HG02852 (cell line): ENCODE measurements at regions not wholly inside any gene's neighbourhood (a gene's known extent, or its start where the extent isn't known, plus 50 kb on each side); places are given as distances from the start of the nearest gene placed in this dataset.

ENCODE experiments used
- ATAC-seq: cut with Tn5 transposase; IDR thresholded peaks from one replicate; pipeline ENCODE4 v1.9.1; 2021; ENCODE audit warnings: mild to moderate bottlenecking, moderate library complexity; ENCODE audit not compliant: unreplicated experiment

DNA sequence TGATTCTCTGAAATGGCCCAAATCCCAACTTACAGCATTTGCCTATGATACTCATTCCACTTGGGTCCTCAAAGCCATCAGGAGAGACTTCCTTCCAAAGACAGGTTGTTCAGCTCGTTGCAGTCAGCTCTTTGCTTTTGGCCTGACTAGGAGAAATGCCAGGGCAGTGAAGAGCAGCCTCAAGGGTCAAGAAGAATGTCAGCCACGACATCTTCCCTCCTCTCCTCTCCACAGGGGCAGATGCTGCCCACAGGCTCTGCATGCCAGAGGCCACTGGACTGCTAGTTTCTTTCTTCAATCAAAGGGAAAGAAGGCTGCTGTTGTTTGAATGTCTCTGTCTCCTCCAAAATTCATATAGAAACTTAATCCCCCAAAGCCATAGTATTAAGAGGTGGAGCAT is 201.7 kb upstream of the PFN2 start:
- ATAC-seq = no peak

GRCh38 chr3:150170852-150171520 is 200.3 kb upstream of the PFN2 start:
- no peak for ATAC-seq

GRCh38 chr3:150169330-150169940 is 198.7 kb upstream of the PFN2 start:
- no peak for ATAC-seq

DNA sequence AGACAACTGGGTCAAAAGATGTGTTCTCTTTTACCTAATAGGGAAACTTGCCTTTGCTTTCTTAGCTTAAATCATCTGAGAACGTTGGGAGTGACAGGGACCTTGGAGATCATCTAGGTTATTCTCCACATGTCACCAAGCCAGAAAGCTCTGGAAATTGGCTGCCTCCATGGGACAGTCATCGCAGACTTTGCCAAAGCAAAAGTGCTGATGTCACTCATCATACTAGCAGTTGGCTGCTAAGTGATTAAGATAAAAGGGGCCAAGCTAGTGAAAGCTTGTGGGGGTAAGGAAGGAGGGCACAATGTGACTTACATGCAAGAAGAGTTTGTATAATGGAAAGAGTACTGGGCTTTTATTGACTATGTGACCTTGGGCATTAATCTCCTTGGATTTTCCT is 198.0 kb upstream of the PFN2 start:
- ATAC-seq = no peak

GRCh38 chr3:150165396-150166094 is 194.8 kb upstream of the PFN2 start:
- ATAC-seq = no peak

GRCh38 chr3:150161011-150161410 is 190.3 kb upstream of the PFN2 start:
- no peak for ATAC-seq

- no peak for ATAC-seq
Measured at GRCh38 chr3:150158943-150159625, 188.4 kb upstream of the PFN2 start.

- no peak for ATAC-seq
Measured at GRCh38 chr3:150152567-150152966, 181.9 kb upstream of the PFN2 start.

DNA sequence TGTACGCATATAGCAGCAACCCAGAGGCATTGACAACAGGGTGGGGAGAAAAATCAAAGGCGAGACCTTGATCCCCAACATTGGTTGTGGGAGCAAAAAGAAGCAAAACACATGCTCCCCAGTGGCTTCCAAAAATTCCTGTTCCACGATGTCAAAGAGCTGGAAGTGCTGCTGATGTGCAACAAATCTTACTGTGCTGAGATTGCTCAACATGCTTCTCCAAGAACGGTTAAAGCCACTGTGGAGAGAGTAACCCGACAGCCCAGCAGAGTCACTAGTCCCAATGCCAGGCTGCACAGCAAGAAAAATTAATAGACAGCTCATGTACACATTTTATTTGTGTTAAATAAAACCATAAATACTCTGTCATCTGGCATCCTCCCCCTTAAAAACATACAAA is 179.9 kb upstream of the PFN2 start:
- ATAC-seq = no peak

DNA sequence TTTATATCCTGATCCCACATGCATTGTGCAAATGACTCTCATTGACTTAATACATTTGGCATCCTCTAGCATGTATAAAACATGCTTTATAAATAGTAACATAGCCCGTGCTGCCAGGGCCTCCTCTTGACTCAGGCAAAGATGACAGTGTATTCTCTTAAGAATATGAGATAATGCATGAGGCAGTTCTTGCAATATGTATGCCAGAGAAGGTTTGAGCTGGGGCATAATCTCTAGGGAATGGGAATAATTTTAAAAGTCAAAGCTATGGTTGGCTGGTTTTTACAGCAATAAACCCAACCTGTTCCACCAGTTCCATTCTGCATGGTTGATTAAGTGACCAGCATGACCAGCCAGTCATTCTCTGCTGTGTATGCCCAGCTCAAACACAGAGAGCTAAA is 179.0 kb upstream of the PFN2 start:
- ATAC-seq = no peak

DNA sequence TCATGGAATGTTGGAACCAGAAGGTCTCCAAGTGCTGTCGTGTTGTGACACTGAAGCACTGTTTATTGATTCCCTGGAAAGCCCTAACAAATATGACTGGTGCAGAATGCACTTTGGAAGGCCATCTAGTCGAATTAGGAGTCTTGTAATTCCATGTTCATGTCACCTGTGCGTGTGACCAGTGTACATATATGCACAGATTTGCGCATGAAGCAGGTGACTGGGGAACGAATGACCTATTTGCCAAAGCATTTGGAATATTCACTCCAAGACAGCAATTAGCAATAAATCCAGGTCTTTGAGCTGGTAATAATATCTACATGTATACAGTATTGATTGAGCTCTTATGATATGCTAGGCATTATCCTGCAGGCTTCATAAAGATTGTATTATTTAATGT is 177.5 kb upstream of the PFN2 start:
- ATAC-seq = no peak

- no peak for ATAC-seq
Measured at GRCh38 chr3:150147776-150148175, 177.1 kb upstream of the PFN2 start.

DNA sequence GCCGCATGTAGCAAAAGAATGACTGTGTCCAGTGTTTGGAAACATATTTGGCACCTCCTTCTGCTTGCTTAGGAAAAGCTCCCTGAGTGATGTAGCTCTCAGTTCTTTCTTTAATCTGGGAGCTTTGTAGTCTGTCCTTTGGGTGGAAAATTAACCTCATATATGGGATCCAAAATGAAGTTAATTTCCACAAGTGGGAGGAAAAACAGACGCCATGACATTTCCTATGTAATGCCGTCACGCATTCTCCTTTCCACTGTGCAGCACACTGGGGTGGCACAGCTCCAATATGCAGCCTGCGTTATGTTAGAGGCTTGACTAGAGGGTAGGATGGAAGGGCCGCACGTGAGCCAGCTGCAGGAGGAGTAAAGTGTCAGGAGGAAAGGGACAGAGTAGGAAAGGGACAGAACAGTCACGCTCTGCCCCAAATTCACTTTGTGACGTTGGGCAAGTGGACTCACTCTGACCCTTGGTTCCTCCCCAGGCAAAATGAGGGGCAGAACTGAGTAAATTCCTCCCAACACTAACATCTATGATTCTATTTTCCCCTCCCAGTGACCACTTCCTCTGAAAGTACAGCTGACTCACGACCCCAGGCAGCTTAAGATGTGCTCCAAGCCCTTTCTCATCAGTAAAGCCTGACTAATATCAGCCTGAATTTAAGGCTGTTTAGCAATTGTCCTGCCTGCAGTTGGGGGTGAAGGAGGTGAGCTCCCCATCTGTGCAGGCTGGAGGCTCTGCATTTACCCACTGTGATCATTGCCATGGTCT is 176.5 kb upstream of the PFN2 start:
- peak; percentile 69 for ATAC-seq

DNA sequence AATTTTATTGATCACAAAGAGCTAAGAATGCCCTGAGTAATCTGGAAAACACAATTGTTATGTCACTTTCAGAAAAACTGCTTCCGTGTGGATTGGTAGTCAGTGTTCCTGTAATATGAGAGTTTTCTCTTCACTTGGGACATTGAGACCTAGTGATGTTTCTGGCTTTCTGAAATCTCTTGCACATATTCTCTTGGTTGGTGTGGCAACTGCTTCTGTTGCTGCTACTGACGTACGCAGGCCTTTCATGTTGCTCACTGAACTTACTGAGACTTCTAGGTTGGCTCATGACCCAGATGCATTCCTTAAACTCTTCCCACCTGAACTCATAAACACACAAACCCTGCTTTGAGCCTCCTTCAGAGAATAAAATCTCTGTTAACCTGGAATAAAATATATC is 175.0 kb upstream of the PFN2 start:
- ATAC-seq = no peak

DNA sequence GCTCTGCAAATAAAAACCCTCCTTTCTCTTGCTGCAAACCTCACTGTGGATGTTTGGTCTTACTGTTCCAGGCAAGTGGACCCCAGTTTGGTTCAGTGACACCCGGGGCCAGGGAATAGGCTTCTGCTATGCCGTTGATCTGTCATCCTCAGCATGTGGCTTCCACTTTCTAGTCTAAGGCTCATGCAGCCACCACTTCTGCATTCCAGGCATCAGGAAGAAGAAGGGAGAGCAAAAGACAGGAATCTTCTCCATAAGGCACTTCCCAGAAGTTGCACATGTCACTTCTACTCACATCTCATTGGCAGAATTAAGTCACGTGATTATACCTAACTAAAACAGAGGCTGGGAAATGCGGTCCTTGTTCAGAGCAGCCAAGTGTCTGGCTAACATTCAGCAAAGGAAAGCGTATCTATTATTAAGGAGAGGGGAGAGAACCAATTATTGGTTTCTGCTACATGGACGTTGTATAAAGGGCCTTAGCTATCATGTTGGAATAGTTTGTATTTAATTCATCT is 173.6 kb upstream of the PFN2 start:
- no peak for ATAC-seq

DNA sequence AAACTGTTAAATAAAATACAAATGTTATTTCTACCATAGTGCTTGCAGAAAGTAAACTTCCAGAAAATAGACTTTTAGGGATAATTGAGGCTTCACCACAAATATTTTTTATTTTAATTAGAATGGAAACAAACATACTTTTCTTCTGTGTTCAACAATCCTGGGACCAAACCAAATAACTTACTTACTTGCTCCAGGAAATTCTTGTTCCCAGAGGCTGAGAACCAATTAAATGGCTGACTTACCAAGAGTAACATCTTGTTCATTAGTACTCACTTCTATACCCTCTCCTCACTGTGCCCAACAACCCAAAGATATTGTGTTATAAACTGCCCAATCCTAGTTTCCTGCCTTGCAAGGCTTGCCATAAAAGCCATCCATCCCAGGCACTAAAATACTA is 172.2 kb upstream of the PFN2 start:
- no peak for ATAC-seq

DNA sequence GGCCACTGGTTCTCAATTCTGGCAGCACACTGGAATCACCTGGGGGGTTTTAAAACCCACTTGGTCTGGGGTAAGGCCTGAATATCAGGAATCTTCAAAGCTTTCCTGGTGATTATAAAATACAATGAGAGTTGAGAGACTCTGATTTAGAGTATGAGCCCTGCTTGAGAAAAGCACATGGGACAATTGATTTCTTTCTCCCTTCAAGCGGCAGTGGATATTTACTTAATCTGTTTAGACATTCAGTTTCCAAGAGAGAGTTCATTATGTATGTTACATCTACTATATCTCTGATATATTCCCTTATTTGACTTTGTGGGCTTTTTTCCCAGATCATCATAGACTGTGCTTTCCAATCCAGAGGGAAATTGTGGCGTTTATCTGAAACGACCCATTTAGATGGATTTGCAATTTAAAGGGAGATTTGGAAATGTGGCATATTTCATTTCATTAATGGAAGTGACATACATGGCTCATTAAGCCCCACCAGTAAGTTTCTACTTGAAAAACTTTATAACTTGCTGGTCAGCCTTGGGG is 171.2 kb upstream of the PFN2 start:
- no peak for ATAC-seq

DNA sequence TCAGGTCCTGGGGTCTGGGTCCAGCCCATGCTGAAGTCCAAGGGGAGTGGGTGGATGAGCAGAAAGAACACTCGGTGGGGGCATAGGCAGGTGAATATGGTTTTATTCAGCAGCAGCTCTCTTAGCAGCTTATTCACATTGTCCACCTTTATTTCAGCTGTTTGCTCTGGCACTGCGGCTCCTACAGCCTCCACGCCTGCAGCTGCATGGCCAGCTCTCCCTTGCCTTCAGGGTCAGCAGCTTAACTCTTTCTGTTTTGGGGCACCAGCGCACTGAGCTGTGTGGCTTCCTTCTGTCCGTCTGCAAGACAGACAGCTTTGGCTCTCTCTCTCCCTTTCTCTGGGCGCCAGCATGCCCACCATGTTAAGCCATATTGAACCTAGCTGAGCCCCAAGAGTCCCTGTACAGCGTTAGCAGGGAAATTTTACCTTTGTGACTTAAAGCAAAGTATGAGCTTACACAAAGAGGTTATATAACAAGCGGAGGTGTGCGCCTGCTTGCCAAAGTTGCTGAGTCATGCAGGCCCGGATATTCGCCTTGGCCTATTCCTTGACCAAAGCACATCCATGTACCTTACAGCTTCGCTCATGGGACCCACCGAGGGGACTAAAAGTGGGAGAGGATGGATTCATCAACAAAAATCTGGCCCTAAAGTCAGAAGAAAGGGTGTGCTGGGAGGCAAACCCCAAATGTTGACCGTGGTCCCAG is 170.1 kb upstream of the PFN2 start:
- no peak for ATAC-seq

GRCh38 chr3:150138824-150139223 is 168.1 kb upstream of the PFN2 start:
- no peak for ATAC-seq

- no peak for ATAC-seq
Measured at GRCh38 chr3:150136242-150136641, 165.5 kb upstream of the PFN2 start.
